ENCODE measurements at regions not wholly inside any gene's neighbourhood (a gene's known extent, or its start where the extent isn't known, plus 50 kb on each side); places are given as distances from the start of the nearest gene placed in this dataset.
"Not testable (repeated sequence)": the region's sequence is repeated elsewhere in the genome, so short reads cannot be mapped to it uniquely, and the experiment has no call there.

DNA sequence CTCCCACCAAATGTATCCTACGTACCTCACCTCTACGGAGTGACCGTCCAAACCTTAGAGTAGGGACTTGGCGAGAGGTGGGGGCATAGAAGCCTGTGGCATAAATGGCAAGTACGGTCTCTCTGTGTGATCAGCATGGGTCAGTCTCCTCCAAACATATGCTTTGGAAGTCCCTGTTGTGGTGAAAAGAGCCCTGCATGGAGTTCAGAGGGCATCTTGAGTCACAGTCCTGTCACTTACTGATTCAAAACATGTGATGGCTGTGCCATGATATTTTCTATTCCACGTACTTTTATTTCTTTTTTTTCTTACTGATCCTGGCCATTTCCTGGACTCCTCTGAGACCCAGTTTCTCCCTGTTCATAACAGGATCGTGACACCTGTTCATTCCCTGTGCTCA is 67.5 kb upstream of the CEP85L start:
- DNase-seq, result no peak

- no peak for DNase-seq
Observed at GRCh38 chr6:118718297-118718696, 66.9 kb upstream of the CEP85L start.

GRCh38 chr6:118717106-118717505 is 65.7 kb upstream of the CEP85L start:
- DNase-seq, result no peak

DNA sequence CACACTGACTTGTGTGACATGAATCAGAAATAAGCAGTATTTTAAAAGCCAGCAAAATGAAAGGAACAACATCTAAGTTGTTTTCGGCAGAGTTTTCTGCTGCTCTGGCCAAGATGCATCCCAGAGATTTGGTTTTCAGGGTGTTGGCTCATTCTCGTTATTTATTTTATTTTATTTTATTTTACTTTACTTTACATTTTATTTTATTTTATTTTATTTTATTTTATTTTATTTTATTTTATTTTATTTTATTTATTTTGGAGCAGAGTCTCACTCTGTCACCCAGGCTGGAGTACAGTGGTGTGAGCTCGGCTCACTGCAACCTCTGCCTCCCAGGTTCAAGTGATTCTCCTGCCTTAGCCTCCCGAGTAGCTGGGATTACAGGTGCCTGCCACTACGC is 64.5 kb upstream of the CEP85L start:
- DNase-seq, result not testable (repeated sequence)

- DNase-seq, result no peak
Observed at GRCh38 chr6:118715376-118715775, 64.0 kb upstream of the CEP85L start.

GRCh38 chr6:118714756-118715155 is 63.4 kb upstream of the CEP85L start:
- DNase-seq, result no peak

DNA sequence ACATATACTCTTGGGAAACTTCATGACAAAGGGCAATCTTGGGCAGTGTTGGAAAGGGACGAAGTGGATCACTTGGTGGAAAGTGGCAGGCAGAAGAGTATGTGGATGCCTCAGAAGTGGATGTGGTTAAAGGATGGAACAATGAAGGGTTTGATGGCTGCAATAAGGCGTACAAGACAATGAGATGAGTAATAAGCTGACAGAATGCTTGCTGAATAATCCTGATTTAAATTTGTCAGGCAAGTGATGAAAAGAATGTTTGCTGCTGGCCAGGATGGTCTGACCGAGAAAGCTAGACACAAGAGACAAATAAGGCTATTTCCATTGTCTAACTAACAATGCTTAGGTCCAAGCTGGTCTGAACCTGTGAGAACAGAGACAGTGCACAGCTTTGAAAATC is 61.6 kb upstream of the CEP85L start:
- DNase-seq, result no peak

DNA sequence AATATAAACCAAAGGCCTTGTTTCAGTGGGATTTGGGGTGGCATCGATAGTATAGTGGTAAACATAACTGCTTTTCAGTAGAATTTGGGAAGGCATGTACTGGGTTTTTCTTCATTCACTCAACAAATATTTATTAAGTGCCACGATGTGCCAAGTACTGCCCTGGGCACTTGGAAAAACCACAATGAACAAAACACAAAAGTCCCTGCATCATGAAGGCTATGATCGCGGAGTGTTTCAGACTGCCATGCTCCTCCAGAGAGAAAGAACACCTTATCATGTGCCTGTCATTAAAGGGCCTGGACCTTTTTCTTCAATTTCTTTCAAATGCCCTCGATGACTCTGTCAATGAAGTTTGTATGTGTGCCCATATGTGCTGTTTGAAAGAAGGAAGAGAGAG is 59.2 kb upstream of the CEP85L start:
- no peak for DNase-seq

GRCh38 chr6:118709859-118710350 is 58.5 kb upstream of the CEP85L start:
- DNase-seq, result peak; percentile 20

- no peak for DNase-seq
Observed at GRCh38 chr6:118708744-118709143, 57.4 kb upstream of the CEP85L start.

- DNase-seq, result no peak
Observed at GRCh38 chr6:118708055-118708454, 56.7 kb upstream of the CEP85L start.

DNA sequence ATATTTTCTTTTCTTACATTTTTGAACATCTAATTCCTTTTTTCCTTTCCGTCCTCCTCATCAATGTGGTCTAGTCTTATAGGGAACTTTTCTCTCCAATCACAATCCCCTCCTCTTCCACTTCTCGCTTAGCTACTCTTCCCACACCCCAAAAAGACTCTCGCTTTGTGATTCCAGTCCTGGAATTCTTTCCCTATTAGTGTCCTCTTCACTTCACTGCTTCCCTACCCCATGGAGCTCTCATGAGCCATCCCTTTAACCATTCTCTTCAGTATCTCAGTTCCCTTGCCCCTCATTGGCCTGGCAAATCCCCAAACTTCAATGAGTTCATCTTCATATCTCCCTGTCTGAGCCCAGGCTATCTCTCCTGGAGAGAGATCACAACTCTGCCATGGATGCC is 55.3 kb upstream of the CEP85L start:
- DNase-seq, result no peak

DNA sequence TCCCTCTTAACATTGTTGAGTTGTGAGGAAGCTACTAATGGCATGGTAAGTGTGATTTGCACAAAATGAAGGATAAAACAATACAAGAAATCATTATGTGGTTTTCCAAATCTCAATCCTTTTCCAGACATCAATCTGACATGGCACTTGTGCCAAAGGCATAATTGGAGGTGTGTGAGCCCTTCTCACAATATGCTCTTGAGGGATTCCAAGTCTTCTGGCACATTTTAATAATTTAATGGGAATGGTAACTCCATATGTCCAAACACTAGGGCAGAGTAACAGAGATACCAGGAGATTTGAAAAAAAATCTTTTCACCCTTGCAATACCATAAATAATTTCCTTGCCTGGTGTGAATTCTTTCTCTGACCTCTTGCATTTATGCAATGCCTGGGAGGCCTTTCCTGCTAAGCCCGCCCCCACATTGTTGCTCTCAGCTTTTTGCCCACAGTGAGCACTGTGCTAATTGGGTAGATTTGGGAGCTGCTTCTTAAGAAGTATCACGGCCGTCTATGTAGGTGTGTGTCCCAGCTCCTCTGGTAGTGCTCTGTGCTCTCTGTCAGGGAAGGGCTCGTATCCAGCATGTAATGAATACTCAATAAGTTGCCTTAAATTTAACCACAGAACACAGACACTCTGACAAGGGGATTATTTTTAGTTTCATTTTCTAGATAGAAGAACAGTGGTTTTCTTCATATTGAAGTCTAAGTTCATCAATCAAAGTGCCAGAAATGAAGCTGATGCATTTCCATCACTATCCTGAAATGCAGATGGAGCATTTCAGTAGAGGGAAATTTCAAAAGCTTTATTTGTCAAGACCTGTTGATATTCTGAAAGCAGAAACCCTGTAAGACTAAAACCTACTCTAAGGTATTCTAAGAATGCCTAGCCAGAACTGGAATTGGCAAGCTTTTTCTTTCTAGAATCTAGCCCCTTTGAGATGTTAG is 54.4 kb upstream of the CEP85L start:
- peak; percentile 22 for DNase-seq

DNA sequence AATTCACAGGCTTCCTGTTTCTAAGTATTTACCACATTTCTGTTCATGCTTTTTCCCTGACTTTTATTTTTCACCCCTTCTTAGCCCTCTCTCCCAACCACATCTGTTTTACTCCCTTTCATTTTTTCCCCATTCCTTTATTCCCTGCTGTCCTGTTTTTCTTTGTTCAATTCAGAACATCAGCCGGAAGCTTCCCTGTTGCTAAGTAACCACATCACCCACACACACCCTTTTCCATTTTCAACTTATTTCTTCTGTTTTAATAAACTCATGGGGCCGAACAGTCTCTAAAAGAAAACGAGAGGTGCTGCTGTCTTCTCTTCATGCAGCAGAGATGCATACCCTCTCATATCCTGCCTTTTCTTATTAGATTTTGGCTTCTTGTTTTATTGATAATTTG is 53.5 kb upstream of the CEP85L start:
- DNase-seq, result no peak

GRCh38 chr6:118701260-118701659 is 49.9 kb upstream of the CEP85L start:
- not testable (repeated sequence) for DNase-seq
